ENCODE measurements at regions not wholly inside any gene's neighbourhood (a gene's known extent, or its start where the extent isn't known, plus 50 kb on each side); places are given as distances from the start of the nearest gene placed in this dataset.

DNA sequence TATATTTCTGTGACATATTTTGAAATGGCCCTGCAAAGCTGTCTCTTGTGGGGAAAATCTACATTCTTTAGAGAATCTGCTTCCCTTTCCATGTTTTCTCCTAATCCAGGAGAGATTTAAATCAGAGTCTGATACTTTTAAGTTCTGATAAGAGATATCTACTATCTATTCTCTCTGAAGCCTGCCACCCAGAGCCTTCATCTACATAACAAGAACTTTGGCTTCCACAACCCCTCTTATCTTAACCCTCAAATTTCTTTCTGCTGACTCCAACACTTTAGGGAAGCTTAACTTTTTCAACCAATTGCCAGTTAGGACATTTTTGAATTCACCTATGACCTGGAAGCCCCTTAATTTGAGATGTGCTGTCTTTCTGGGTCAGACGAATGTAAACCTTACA, 965.2 kb downstream of the TBC1D22A start:
- TF ChIP-seq, protein P1, sequence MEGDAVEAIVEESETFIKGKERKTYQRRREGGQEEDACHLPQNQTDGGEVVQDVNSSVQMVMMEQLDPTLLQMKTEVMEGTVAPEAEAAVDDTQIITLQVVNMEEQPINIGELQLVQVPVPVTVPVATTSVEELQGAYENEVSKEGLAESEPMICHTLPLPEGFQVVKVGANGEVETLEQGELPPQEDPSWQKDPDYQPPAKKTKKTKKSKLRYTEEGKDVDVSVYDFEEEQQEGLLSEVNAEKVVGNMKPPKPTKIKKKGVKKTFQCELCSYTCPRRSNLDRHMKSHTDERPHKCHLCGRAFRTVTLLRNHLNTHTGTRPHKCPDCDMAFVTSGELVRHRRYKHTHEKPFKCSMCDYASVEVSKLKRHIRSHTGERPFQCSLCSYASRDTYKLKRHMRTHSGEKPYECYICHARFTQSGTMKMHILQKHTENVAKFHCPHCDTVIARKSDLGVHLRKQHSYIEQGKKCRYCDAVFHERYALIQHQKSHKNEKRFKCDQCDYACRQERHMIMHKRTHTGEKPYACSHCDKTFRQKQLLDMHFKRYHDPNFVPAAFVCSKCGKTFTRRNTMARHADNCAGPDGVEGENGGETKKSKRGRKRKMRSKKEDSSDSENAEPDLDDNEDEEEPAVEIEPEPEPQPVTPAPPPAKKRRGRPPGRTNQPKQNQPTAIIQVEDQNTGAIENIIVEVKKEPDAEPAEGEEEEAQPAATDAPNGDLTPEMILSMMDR (IDR thresholded peaks at IDR 0.05; ENCODE audit: low read length), result no peak
- TF ChIP-seq EZH2phosphoT487 (IDR thresholded peaks at IDR 0.05; ENCODE audit: low read length) (no peak), EZH2 (optimal IDR thresholded peaks at IDR 0.05; ENCODE audit: low read depth, low read length) (no peak)

Data from MM.1S (cell line).